ENCODE measurements at regions not wholly inside any gene's neighbourhood (a gene's known extent, or its start where the extent isn't known, plus 50 kb on each side); places are given as distances from the start of the nearest gene placed in this dataset.

- no peak for TF ChIP-seq CTCF (IDR thresholded peaks at IDR 0.05; ENCODE audit: insufficient read depth, missing control alignments)
- DNase-seq (ENCODE audit: insufficient read length, low spot score), result no peak
- no peak for FAIRE-seq
Measured at GRCh38 chr4:36997727-36998126, 246.8 kb upstream of the NWD2 start.

GRCh38 chr4:37000281-37000680 lies 244.3 kb upstream of the NWD2 start:
- no peak for TF ChIP-seq CTCF (IDR thresholded peaks at IDR 0.05; ENCODE audit: insufficient read depth, missing control alignments)
- no peak for DNase-seq (ENCODE audit: insufficient read length, low spot score)
- FAIRE-seq, result no peak

- FAIRE-seq (no peak), DNase-seq (ENCODE audit: insufficient read length, low spot score) (no peak)
- TF ChIP-seq CTCF (IDR thresholded peaks at IDR 0.05; ENCODE audit: insufficient read depth, missing control alignments), result no peak
Measured at GRCh38 chr4:37001688-37002436, 242.7 kb upstream of the NWD2 start.

GRCh38 chr4:37002625-37003024 lies 241.9 kb upstream of the NWD2 start:
- no peak for FAIRE-seq
- no peak for TF ChIP-seq CTCF (IDR thresholded peaks at IDR 0.05; ENCODE audit: insufficient read depth, missing control alignments)
- DNase-seq (ENCODE audit: insufficient read length, low spot score), result no peak

GRCh38 chr4:37008199-37008598 lies 236.3 kb upstream of the NWD2 start:
- DNase-seq (ENCODE audit: insufficient read length, low spot score) (no peak), FAIRE-seq (no peak)
- TF ChIP-seq CTCF (IDR thresholded peaks at IDR 0.05; ENCODE audit: insufficient read depth, missing control alignments), result no peak

GRCh38 chr4:37014584-37014983 lies 230.0 kb upstream of the NWD2 start:
- FAIRE-seq (no peak), DNase-seq (ENCODE audit: insufficient read length, low spot score) (no peak)
- no peak for TF ChIP-seq CTCF (IDR thresholded peaks at IDR 0.05; ENCODE audit: insufficient read depth, missing control alignments)

- FAIRE-seq (no peak), DNase-seq (ENCODE audit: insufficient read length, low spot score) (no peak)
- TF ChIP-seq CTCF (IDR thresholded peaks at IDR 0.05; ENCODE audit: insufficient read depth, missing control alignments), result no peak
Measured at GRCh38 chr4:37015391-37015790, 229.2 kb upstream of the NWD2 start.

All from D721Med (cell line).